HepG2 (cell line): ENCODE measurements at regions not wholly inside any gene's neighbourhood (a gene's known extent, or its start where the extent isn't known, plus 50 kb on each side); places are given as distances from the start of the nearest gene placed in this dataset.

Experiments used
- CTCF ChIP-seq: sonication (generic); formaldehyde crosslinking; IDR thresholded peaks from 2 replicates; pipeline ENCODE4 v1.5.0; 2020; ENCODE audit warnings: mild to moderate bottlenecking, missing genetic modification reagents, moderate library complexity
- ETS1 ChIP-seq: sonication (generic); formaldehyde crosslinking; IDR thresholded peaks from 2 replicates; pipeline ENCODE4 v1.4.0; 2020; ENCODE audit warnings: missing genetic modification reagents
- JUND ChIP-seq: sonication (generic); formaldehyde crosslinking; IDR thresholded peaks from 2 replicates; pipeline ENCODE4 v1.8.0; 2022; ENCODE audit warnings: mild to moderate bottlenecking, missing genetic modification reagents
- MAX ChIP-seq: IDR thresholded peaks from 2 replicates; pipeline ENCODE4 v1.6.1; 2012; ENCODE audit warnings: inconsistent platforms
- RAD21 ChIP-seq: fragments of 450-650 bp; formaldehyde crosslinking; IDR thresholded peaks from 2 replicates; pipeline ENCODE4 v1.5.0; 2020; ENCODE audit warnings: mild to moderate bottlenecking
- REST ChIP-seq, 2 experiments: IDR thresholded peaks; 2 replicates each; pipeline ENCODE4 v1.6.1; 2011 to 2012; ENCODE audit warnings: low read length in 2 of 2, borderline replicate concordance in 1 of 2, low read depth in 1 of 2, mild to moderate bottlenecking in 1 of 2, moderate library complexity in 1 of 2
- RFX1 ChIP-seq: fragments of 450-650 bp; IDR thresholded peaks from 2 replicates; pipeline ENCODE4 v1.6.1; 2017
- STAT5B ChIP-seq: sonication (generic); formaldehyde crosslinking; IDR thresholded peaks from 2 replicates; pipeline ENCODE4 v1.4.0; 2020; ENCODE audit warnings: missing genetic modification reagents
- SUZ12 ChIP-seq: fragments of 150-350 bp; IDR thresholded peaks from 2 replicates; pipeline ENCODE4 v1.6.1; 2014; ENCODE audit warnings: low read depth, low read length
- TAF1 ChIP-seq: sonication (generic); formaldehyde crosslinking; IDR thresholded peaks from 2 replicates; pipeline ENCODE4 v1.4.0; 2020; ENCODE audit warnings: missing genetic modification reagents
- TCF7 ChIP-seq: sonication (generic); IDR thresholded peaks from 2 replicates; pipeline ENCODE4 v1.6.1; 2016; ENCODE audit warnings: antibody characterized with exemption, low read depth
- ZNF24 ChIP-seq: fragments of 450-650 bp; IDR thresholded peaks from 2 replicates; pipeline ENCODE4 v1.6.1; 2017; ENCODE audit warnings: antibody characterized with exemption, mild to moderate bottlenecking

GRCh38 chr17:71989117-71989516 is 131.7 kb upstream of the SOX9 start:
- TF ChIP-seq REST (IDR thresholded peaks at IDR 0.05; ENCODE audit: borderline replicate concordance in 1 of 2, low read depth in 1 of 2, low read length in 2 of 2): no peak
- TF ChIP-seq MAX: no peak
- no peak for TF ChIP-seq CTCF
- TF ChIP-seq RAD21 (CRISPR knock-in tag): no peak
- TF ChIP-seq RFX1: no peak
- TF ChIP-seq TCF7: no peak
- no peak for TF ChIP-seq TAF1 (CRISPR knock-in tag)
- no peak for TF ChIP-seq STAT5B (CRISPR knock-in tag)
- no peak for TF ChIP-seq ZNF24
- TF ChIP-seq ETS1 (CRISPR knock-in tag): no peak
- no peak for TF ChIP-seq SUZ12
- no peak for TF ChIP-seq JUND (CRISPR knock-in tag)
